GM18517 (cell line): ENCODE measurements at regions not wholly inside any gene's neighbourhood (a gene's known extent, or its start where the extent isn't known, plus 50 kb on each side); places are given as distances from the start of the nearest gene placed in this dataset.
"Not testable (repeated sequence)": the region's sequence is repeated elsewhere in the genome, so short reads cannot be mapped to it uniquely, and the experiment has no call there.

Experiments used
- ATAC-seq: cut with Tn5 transposase; IDR thresholded peaks from one replicate; pipeline ENCODE4 v1.9.1; 2021; ENCODE audit warnings: mild to moderate bottlenecking, moderate library complexity; ENCODE audit not compliant: unreplicated experiment

GRCh38 chr15:77843546-77843945, 210.8 kb upstream of the LINGO1 start:
- no peak for ATAC-seq

GRCh38 chr15:77840991-77841775, 208.5 kb upstream of the LINGO1 start:
- ATAC-seq = no peak

GRCh38 chr15:77839970-77840905, 207.5 kb upstream of the LINGO1 start:
- ATAC-seq = no peak

GRCh38 chr15:77839456-77839855, 206.7 kb upstream of the LINGO1 start:
- no peak for ATAC-seq

- no peak for ATAC-seq
These were observed 205.9 kb upstream of the LINGO1 start for GRCh38 chr15:77838595-77838994.

GRCh38 chr15:77838061-77838460, 205.3 kb upstream of the LINGO1 start:
- no peak for ATAC-seq

GRCh38 chr15:77837649-77838025, 204.9 kb upstream of the LINGO1 start:
- ATAC-seq = no peak

GRCh38 chr15:77836906-77837648, 204.4 kb upstream of the LINGO1 start:
- ATAC-seq = no peak

- ATAC-seq = no peak
These were observed 203.5 kb upstream of the LINGO1 start for GRCh38 chr15:77836121-77836692.

GRCh38 chr15:77834276-77834990, 201.7 kb upstream of the LINGO1 start:
- no peak for ATAC-seq

- no peak for ATAC-seq
These were observed 200.2 kb upstream of the LINGO1 start for GRCh38 chr15:77832874-77833273.

GRCh38 chr15:77831986-77832385, 199.3 kb upstream of the LINGO1 start:
- no peak for ATAC-seq

GRCh38 chr15:77830051-77830468, 197.3 kb upstream of the LINGO1 start:
- no peak for ATAC-seq

GRCh38 chr15:77829331-77829730, 196.6 kb upstream of the LINGO1 start:
- not testable (repeated sequence) for ATAC-seq

- no peak for ATAC-seq
These were observed 195.1 kb upstream of the LINGO1 start for GRCh38 chr15:77827860-77828259.

GRCh38 chr15:77826006-77826695, 193.4 kb upstream of the LINGO1 start:
- no peak for ATAC-seq

GRCh38 chr15:77825546-77825945, 192.8 kb upstream of the LINGO1 start:
- ATAC-seq = no peak

- no peak for ATAC-seq
These were observed 192.5 kb upstream of the LINGO1 start for GRCh38 chr15:77825252-77825542.

GRCh38 chr15:77824361-77825251, 191.9 kb upstream of the LINGO1 start:
- ATAC-seq = no peak
